ENCODE measurements at regions not wholly inside any gene's neighbourhood (a gene's known extent, or its start where the extent isn't known, plus 50 kb on each side); places are given as distances from the start of the nearest gene placed in this dataset.

- Histone ChIP-seq H4K5ac (ENCODE audit: insufficient read length, low read depth, low read length) (no peak overlapping the region), H3K4ac (replicated peaks; ENCODE audit: insufficient read length, low read depth, low read length) (no peak overlapping the region), H2BK5ac (ENCODE audit: low read depth, low read length) (no peak overlapping the region), H2BK120ac (replicated peaks; ENCODE audit: low read depth, low read length) (no peak overlapping the region), H3K27ac (ENCODE audit: low read depth, low read length) (no peak overlapping the region), H3K27me3 (replicated peaks in 1 of 4; ENCODE audit: control insufficient read depth in 3 of 4, extremely low read depth in 1 of 4, insufficient read depth in 3 of 4, low read length in 3 of 4) (no peaks in the 10 kb centered on the region), H3K9ac (replicated peaks in 1 of 4; ENCODE audit: extremely low read depth in 1 of 4, low read depth in 3 of 4, low read length in 3 of 4) (no peak overlapping the region), H3K23me2 (ENCODE audit: low read depth, low read length) (no peaks in the 10 kb centered on the region), H3K23ac (ENCODE audit: insufficient read length) (no peak overlapping the region), H3K79me2 (ENCODE audit: control insufficient read depth in 1 of 2, insufficient read depth in 2 of 2, low read length in 2 of 2) (no peaks in the 10 kb centered on the region), H3K14ac (ENCODE audit: insufficient read length) (no peak overlapping the region), H4K8ac (ENCODE audit: extremely low read depth, insufficient read depth, low read length) (peak overlapping the region; percentile 29), H4K91ac (replicated peaks; ENCODE audit: insufficient read length, low read length) (no peak overlapping the region), H3K79me1 (ENCODE audit: low read depth, low read length) (no peaks in the 10 kb centered on the region; the same call in 1 of the 2 replicates), H2AFZ (ENCODE audit: low read length) (no peak overlapping the region), H3K4me2 (ENCODE audit: insufficient read depth in 1 of 2, low read depth in 2 of 2, low read length in 2 of 2) (no peak overlapping the region), H3K4me1 (replicated peaks in 1 of 4; ENCODE audit: control insufficient read depth in 3 of 4, insufficient read depth in 4 of 4, low read length in 3 of 4) (no peaks in the 10 kb centered on the region; a peak in 2 of 7 replicates), H3K9me3 (ENCODE audit: insufficient read depth in 2 of 2, low read depth in 1 of 2, low read length in 1 of 2) (no peaks in the 10 kb centered on the region), H4K20me1 (replicated peaks in 1 of 2; ENCODE audit: control insufficient read depth in 1 of 2, insufficient read depth in 2 of 2, low read length in 2 of 2) (no peaks in the 10 kb centered on the region), H2AK5ac (ENCODE audit: low read depth, low read length) (no peak overlapping the region), H3K4me3 (ENCODE audit: extremely low read depth in 1 of 4, insufficient read depth in 2 of 4, low read depth in 3 of 4, low read length in 4 of 4) (no peak overlapping the region), H2BK15ac (ENCODE audit: low read length) (no peak overlapping the region), H2BK12ac (ENCODE audit: low read depth, low read length) (no peak overlapping the region), H3K36me3 (ENCODE audit: control insufficient read depth in 2 of 4, insufficient read depth in 4 of 4, low read length in 3 of 4) (no peaks in the 10 kb centered on the region), H3K56ac (replicated peaks; ENCODE audit: insufficient read length, low read depth, low read length) (no peak overlapping the region), H3K18ac (ENCODE audit: extremely low read depth, low read length) (no peak overlapping the region), H2BK20ac (ENCODE audit: low read length) (no peak overlapping the region)
- ChIA-PET CTCF (ENCODE audit: partially characterized antibody) (interaction anchor here (0.8 to 3.9 kb wide), 13 partner anchors 9 to 476 kb away, joined by 3 to 13 read pairs (median 4); no protein-coding TSS in a partner anchor), POLR2A (ENCODE audit: partially characterized antibody) (no interaction called here)
- DNase-seq (ENCODE audit: low read depth in 1 of 2, low spot score in 2 of 2) (no peak), FAIRE-seq (no peak)
- WGBS, 2 experiments (ENCODE audit: extremely low coverage in 1 of 2, insufficient coverage in 1 of 2, insufficient read length in 1 of 2, insufficient replicate concordance in 2 of 2, low coverage in 1 of 2, low lambda C conversion rate in 2 of 2, missing lambda C conversion rate in 1 of 2): 84% methylated on average over 3 of the region's 3 CpGs; no CpG with 5 or more reads in 1 of the 2 experiments
- TF ChIP-seq BRCA1 (IDR thresholded peaks at IDR 0.05; ENCODE audit: low read depth, low read length): no peak
- no peak for TF ChIP-seq GTF2F1 (IDR thresholded peaks at IDR 0.05; ENCODE audit: borderline replicate concordance, low read depth, low read length)
- TF ChIP-seq RBBP5 (IDR thresholded peaks at IDR 0.05; ENCODE audit: borderline replicate concordance, low read depth, low read length): no peak
- TF ChIP-seq, protein P1, sequence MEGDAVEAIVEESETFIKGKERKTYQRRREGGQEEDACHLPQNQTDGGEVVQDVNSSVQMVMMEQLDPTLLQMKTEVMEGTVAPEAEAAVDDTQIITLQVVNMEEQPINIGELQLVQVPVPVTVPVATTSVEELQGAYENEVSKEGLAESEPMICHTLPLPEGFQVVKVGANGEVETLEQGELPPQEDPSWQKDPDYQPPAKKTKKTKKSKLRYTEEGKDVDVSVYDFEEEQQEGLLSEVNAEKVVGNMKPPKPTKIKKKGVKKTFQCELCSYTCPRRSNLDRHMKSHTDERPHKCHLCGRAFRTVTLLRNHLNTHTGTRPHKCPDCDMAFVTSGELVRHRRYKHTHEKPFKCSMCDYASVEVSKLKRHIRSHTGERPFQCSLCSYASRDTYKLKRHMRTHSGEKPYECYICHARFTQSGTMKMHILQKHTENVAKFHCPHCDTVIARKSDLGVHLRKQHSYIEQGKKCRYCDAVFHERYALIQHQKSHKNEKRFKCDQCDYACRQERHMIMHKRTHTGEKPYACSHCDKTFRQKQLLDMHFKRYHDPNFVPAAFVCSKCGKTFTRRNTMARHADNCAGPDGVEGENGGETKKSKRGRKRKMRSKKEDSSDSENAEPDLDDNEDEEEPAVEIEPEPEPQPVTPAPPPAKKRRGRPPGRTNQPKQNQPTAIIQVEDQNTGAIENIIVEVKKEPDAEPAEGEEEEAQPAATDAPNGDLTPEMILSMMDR (IDR thresholded peaks at IDR 0.05; ENCODE audit: control extremely low read depth in 1 of 3, insufficient read depth in 1 of 3, low read depth in 1 of 3, low read length in 3 of 3): no peak
- no peak for TF ChIP-seq TBP (IDR thresholded peaks at IDR 0.05; ENCODE audit: low read depth, low read length)
- no peak for TF ChIP-seq PHF8 (conservative IDR thresholded peaks at IDR 0.05; ENCODE audit: low read depth, low read length)
- TF ChIP-seq SP4 (IDR thresholded peaks at IDR 0.05; ENCODE audit: low read length): no peak
- TF ChIP-seq RAD21 (IDR thresholded peaks at IDR 0.05 in 1 of 2, conservative IDR thresholded peaks at IDR 0.05 in 1 of 2; ENCODE audit: low read depth in 2 of 2, low read length in 2 of 2): no peak
- TF ChIP-seq POU5F1 (IDR thresholded peaks at IDR 0.05; ENCODE audit: low read depth, low read length): no peak
- no peak for TF ChIP-seq SIN3A (conservative IDR thresholded peaks at IDR 0.05 in 1 of 2, IDR thresholded peaks at IDR 0.05 in 1 of 2; ENCODE audit: low read depth in 1 of 2, low read length in 2 of 2)
- TF ChIP-seq EGR1 (IDR thresholded peaks at IDR 0.05; ENCODE audit: borderline replicate concordance, low read depth, low read length): no peak
- TF ChIP-seq KDM1A (IDR thresholded peaks at IDR 0.05; ENCODE audit: borderline replicate concordance, low read length): no peak
Measured at GRCh38 chr11:19547044-19547443, 165.6 kb upstream of the NAV2 start.
